Prostate gland (tissue), 2 donors: ENCODE measurements at regions not wholly inside any gene's neighbourhood (a gene's known extent, or its start where the extent isn't known, plus 50 kb on each side); places are given as distances from the start of the nearest gene placed in this dataset.

Source experiments
- DNase-seq: peaks from one replicate; pipeline ENCODE4 v3.0.0-alpha.2; 2019; ENCODE audit warnings: low spot score
- H3K27ac ChIP-seq, 2 donors: fragments of 200-600 bp; sonication (generic); 2 replicates each; pipeline ENCODE4 v1.5.1; 2017 to 2019
- H3K27me3 ChIP-seq: fragments of 200-600 bp; sonication (generic); replicated peaks from 2 replicates; pipeline ENCODE4 v1.5.1; 2019; ENCODE audit not compliant: insufficient read depth
- H3K36me3 ChIP-seq, 2 donors: fragments of 200-600 bp; sonication (generic); 1 replicate in 1 of 2; 2 replicates in 1 of 2; pipeline versions ENCODE4 v1.5.1 to v1.8.1; 2017 to 2019
- H3K4me1 ChIP-seq: fragments of 200-600 bp; sonication (generic); replicated peaks from 2 replicates; pipeline ENCODE4 v1.5.1; 2019
- H3K4me3 ChIP-seq, 2 donors: fragments of 200-600 bp; sonication (generic); 2 replicates each; pipeline ENCODE4 v1.5.1; 2017 to 2019
- H3K9me3 ChIP-seq: fragments of 200-600 bp; sonication (generic); 2 replicates; pipeline ENCODE4 v1.5.1; 2017
- CTCF ChIP-seq, 4 experiments: fragments of 200-600 bp in 2 of 4; fragments of 450-650 bp in 2 of 4; sonication (generic) in 2 of 4; IDR thresholded peaks; 1 replicate in 3 of 4; 2 replicates in 1 of 4; pipeline ENCODE4 v1.5.1; 2016 to 2019; ENCODE audit warnings: antibody characterized with exemption in 4 of 4, mild to moderate bottlenecking in 2 of 4, moderate library complexity in 2 of 4
- POLR2A ChIP-seq: fragments of 450-650 bp; IDR thresholded peaks from one replicate; pipeline ENCODE4 v1.6.1; 2016; ENCODE audit warnings: antibody characterized with exemption, mild to moderate bottlenecking
- POLR2AphosphoS5 ChIP-seq: sonication (generic); formaldehyde crosslinking; IDR thresholded peaks from one replicate; pipeline ENCODE4 v1.6.1; 2017; ENCODE audit warnings: antibody characterized with exemption
- whole genome bisulfite sequencing: methylation state at CpG from one replicate; pipeline ENCODE4 v1.1.5; 2018; 5-methylcytosine and 5-hydroxymethylcytosine counted together
- intact Hi-C: fragments of 100-400 bp; cut with DNase I; formaldehyde crosslinking; loops from one replicate; pipeline ENCODE4 v1.14.2; 2022

- Histone ChIP-seq H3K4me1 (no peaks in the 10 kb centered on the region), H3K27me3 (no peaks in the 10 kb centered on the region), H3K9me3 (no peaks in the 10 kb centered on the region), H3K27ac (no peak overlapping the region), H3K4me3 (no peak overlapping the region), H3K36me3 (no peaks in the 10 kb centered on the region)
- intact Hi-C loops: no loop called here
- DNase-seq: no peak
- TF ChIP-seq POLR2A: no peak
- TF ChIP-seq POLR2AphosphoS5: no peak
- 85% methylated on average over 9 of the region's 9 CpGs for WGBS
Observed at GRCh38 chr17:77837917-77838316, 120.6 kb upstream of the TNRC6C start.

- TF ChIP-seq POLR2AphosphoS5 (no peak), CTCF (IDR thresholded peaks at IDR 0.05) (no peak)
- Histone ChIP-seq H3K36me3 (no peaks in the 10 kb centered on the region), H3K27me3 (no peaks in the 10 kb centered on the region), H3K9me3 (no peaks in the 10 kb centered on the region), H3K4me1 (no peaks in the 10 kb centered on the region), H3K27ac (no peak overlapping the region), H3K4me3 (no peak overlapping the region)
- intact Hi-C loops: no loop called here
- DNase-seq: no peak
- WGBS: 87% methylated on average over 23 of the region's 23 CpGs
Observed at GRCh38 chr17:77838748-77839697, 119.5 kb upstream of the TNRC6C start.

- TF ChIP-seq POLR2AphosphoS5 (no peak), POLR2A (no peak)
- no peaks in the 10 kb centered on the region for H3K36me3 ChIP-seq
- H3K4me3 ChIP-seq: no peak overlapping the region
- 56% methylated on average over 16 of the region's 16 CpGs for WGBS
- no peaks in the 10 kb centered on the region for H3K27me3 ChIP-seq
- no peak for DNase-seq
- no peaks in the 10 kb centered on the region for H3K9me3 ChIP-seq
- intact Hi-C loops: no loop called here
- no peaks in the 10 kb centered on the region for H3K4me1 ChIP-seq
- no peak overlapping the region for H3K27ac ChIP-seq
Observed at GRCh38 chr17:77839698-77840512, 118.6 kb upstream of the TNRC6C start.

- intact Hi-C loops: no loop called here
- 93% methylated on average over 10 of the region's 10 CpGs for WGBS
Observed at GRCh38 chr17:77840513-77841165, 117.9 kb upstream of the TNRC6C start.

GRCh38 chr17:77841742-77842527 is 116.6 kb upstream of the TNRC6C start:
- Histone ChIP-seq H3K4me3 (no peak overlapping the region), H3K4me1 (no peaks in the 10 kb centered on the region), H3K27ac (no peak overlapping the region), H3K27me3 (no peaks in the 10 kb centered on the region), H3K9me3 (no peaks in the 10 kb centered on the region), H3K36me3 (no peaks in the 10 kb centered on the region)
- intact Hi-C loops: no loop called here
- WGBS: 93% methylated on average over 8 of the region's 8 CpGs
- DNase-seq: no peak
- TF ChIP-seq CTCF (IDR thresholded peaks at IDR 0.05) (no peak), POLR2A (no peak), POLR2AphosphoS5 (no peak)

More at GRCh38 chr17:77840513-77841165, 117.9 kb upstream of the TNRC6C start:
- H3K4me1 ChIP-seq: no peaks in the 10 kb centered on the region
- no peak for DNase-seq
- no peaks in the 10 kb centered on the region for H3K9me3 ChIP-seq
- H3K27ac ChIP-seq: no peak overlapping the region
- H3K36me3 ChIP-seq: no peaks in the 10 kb centered on the region
- H3K27me3 ChIP-seq: no peaks in the 10 kb centered on the region
- TF ChIP-seq POLR2AphosphoS5: no peak
- H3K4me3 ChIP-seq: no peak overlapping the region
